ENCODE measurements at regions not wholly inside any gene's neighbourhood (a gene's known extent, or its start where the extent isn't known, plus 50 kb on each side); places are given as distances from the start of the nearest gene placed in this dataset.

GRCh38 chr10:8305876-8306652, 251.6 kb downstream of the GATA3 start:
- H3K36me3 ChIP-seq, result no peaks in the 10 kb centered on the region
- DNase-seq, result no peak

GRCh38 chr10:8306685-8307364, 252.3 kb downstream of the GATA3 start:
- Histone ChIP-seq H3K4me3 (ENCODE audit: low read depth, low read length) (no peak overlapping the region), H3K36me3 (no peaks in the 10 kb centered on the region), H3K4me1 (peaks cover 16% of the 10 kb centered on the region), H3K27me3 (no peaks in the 10 kb centered on the region), H3K9me3 (no peaks in the 10 kb centered on the region; the same call in 1 of the 2 replicates)
- TF ChIP-seq CTCF (IDR thresholded peaks at IDR 0.05; ENCODE audit: low read depth, low read length), result no peak
- DNase-seq, result no peak

More at GRCh38 chr10:8305876-8306652, 251.6 kb downstream of the GATA3 start:
- no peaks in the 10 kb centered on the region; the same call in 1 of the 2 replicates for H3K9me3 ChIP-seq
- H3K4me3 ChIP-seq (ENCODE audit: low read depth, low read length), result no peak overlapping the region
- peaks cover 16% of the 10 kb centered on the region for H3K4me1 ChIP-seq
- TF ChIP-seq CTCF (IDR thresholded peaks at IDR 0.05; ENCODE audit: low read depth, low read length), result no peak
- no peaks in the 10 kb centered on the region for H3K27me3 ChIP-seq

- H3K4me1 ChIP-seq, result peaks cover 10% of the 10 kb centered on the region
- no peaks in the 10 kb centered on the region for H3K36me3 ChIP-seq
- DNase-seq, result no peak
- no peak for TF ChIP-seq CTCF (IDR thresholded peaks at IDR 0.05; ENCODE audit: low read depth, low read length)
- H3K4me3 ChIP-seq (ENCODE audit: low read depth, low read length), result no peak overlapping the region
- H3K9me3 ChIP-seq, result no peaks in the 10 kb centered on the region; the same call in 1 of the 2 replicates
- no peaks in the 10 kb centered on the region for H3K27me3 ChIP-seq
Measured at GRCh38 chr10:8310930-8311329, 256.4 kb downstream of the GATA3 start.

- H3K4me1 ChIP-seq, result peaks cover 10% of the 10 kb centered on the region
- DNase-seq, result no peak
- no peak for TF ChIP-seq CTCF (IDR thresholded peaks at IDR 0.05; ENCODE audit: low read depth, low read length)
- H3K27me3 ChIP-seq, result no peaks in the 10 kb centered on the region
- H3K36me3 ChIP-seq, result no peaks in the 10 kb centered on the region
- no peak overlapping the region for H3K4me3 ChIP-seq (ENCODE audit: low read depth, low read length)
- no peaks in the 10 kb centered on the region; the same call in 1 of the 2 replicates for H3K9me3 ChIP-seq
Measured at GRCh38 chr10:8311526-8312070, 257.1 kb downstream of the GATA3 start.

GRCh38 chr10:8312079-8312478, 257.6 kb downstream of the GATA3 start:
- Histone ChIP-seq H3K27me3 (no peaks in the 10 kb centered on the region), H3K4me3 (ENCODE audit: low read depth, low read length) (no peak overlapping the region), H3K36me3 (no peaks in the 10 kb centered on the region), H3K9me3 (no peaks in the 10 kb centered on the region; the same call in 1 of the 2 replicates), H3K4me1 (peaks cover 10% of the 10 kb centered on the region)
- no peak for TF ChIP-seq CTCF (IDR thresholded peaks at IDR 0.05; ENCODE audit: low read depth, low read length)
- no peak for DNase-seq
